Activated CD4-positive, alpha-beta memory T cell treated with anti-CD3 and anti-CD28 coated beads, Interleukin-2, amount 10 ng/mL, durations not matched to agents 7 days and 5 days (primary cell): ENCODE measurements at regions not wholly inside any gene's neighbourhood (a gene's known extent, or its start where the extent isn't known, plus 50 kb on each side); places are given as distances from the start of the nearest gene placed in this dataset.

Experiments used
- CTCF ChIA-PET: fragments of 350-600 bp; sonication (Branson Sonifier 250); formaldehyde crosslinking; loops from one replicate; lab custom pipeline; 2021; ENCODE audit warnings: antibody characterized with exemption, inconsistent platforms; lab: Charles Lee
- POLR2A ChIA-PET: fragments of 350-600 bp; sonication (Branson Sonifier 250); formaldehyde crosslinking; loops from one replicate; lab custom pipeline; 2021; ENCODE audit warnings: antibody characterized with exemption; lab: Charles Lee
- DNase-seq: peaks from one replicate; pipeline ENCODE4 v3.0.0-alpha.2; 2020
- H3K27ac Mint-ChIP-seq: one replicate; pipeline ENCODE4 v1.8.0; 2021; ENCODE audit warnings: mild to moderate bottlenecking, mixed read lengths
- H3K27me3 Mint-ChIP-seq: one replicate; pipeline ENCODE4 v1.8.0; 2021; ENCODE audit warnings: mixed read lengths
- H3K36me3 Mint-ChIP-seq: one replicate; pipeline ENCODE4 v1.8.0; 2021; ENCODE audit warnings: low read depth, mixed read lengths
- H3K4me1 Mint-ChIP-seq: one replicate; pipeline ENCODE4 v1.8.0; 2021; ENCODE audit warnings: mixed read lengths
- H3K4me3 Mint-ChIP-seq: one replicate; pipeline ENCODE4 v1.8.0; 2021; ENCODE audit warnings: mild to moderate bottlenecking, mixed read lengths
- H3K9me3 Mint-ChIP-seq: one replicate; pipeline ENCODE4 v1.8.0; 2021; ENCODE audit warnings: mixed read lengths

GRCh38 chr15:39066677-39067076, 502.1 kb upstream of the RASGRP1 start:
- H3K4me1 Mint-ChIP-seq, result no peaks in the 10 kb centered on the region
- no peaks in the 10 kb centered on the region for H3K9me3 Mint-ChIP-seq
- no peak overlapping the region for H3K4me3 Mint-ChIP-seq
- CTCF ChIA-PET, result no interaction called here
- peaks cover 12% of the 10 kb centered on the region for H3K27me3 Mint-ChIP-seq
- H3K36me3 Mint-ChIP-seq, result no peaks in the 10 kb centered on the region
- POLR2A ChIA-PET, result no interaction called here
- no peak for DNase-seq
- H3K27ac Mint-ChIP-seq, result no peak overlapping the region

- POLR2A ChIA-PET, result no interaction called here
- H3K9me3 Mint-ChIP-seq, result no peaks in the 10 kb centered on the region
- CTCF ChIA-PET, result no interaction called here
- no peak overlapping the region for H3K27ac Mint-ChIP-seq
- peaks cover 9% of the 10 kb centered on the region for H3K27me3 Mint-ChIP-seq
- H3K4me1 Mint-ChIP-seq, result no peaks in the 10 kb centered on the region
- no peak overlapping the region for H3K4me3 Mint-ChIP-seq
- DNase-seq, result no peak
- no peaks in the 10 kb centered on the region for H3K36me3 Mint-ChIP-seq
Observed at GRCh38 chr15:39074341-39074985, 506.4 kb upstream of the THBS1 start.

GRCh38 chr15:39075311-39075710, 505.6 kb upstream of the THBS1 start:
- DNase-seq, result no peak
- no peaks in the 10 kb centered on the region for H3K4me1 Mint-ChIP-seq
- ChIA-PET POLR2A (no interaction called here), CTCF (no interaction called here)
- H3K9me3 Mint-ChIP-seq, result no peaks in the 10 kb centered on the region
- no peak overlapping the region for H3K27ac Mint-ChIP-seq
- no peak overlapping the region for H3K4me3 Mint-ChIP-seq
- H3K36me3 Mint-ChIP-seq, result no peaks in the 10 kb centered on the region
- H3K27me3 Mint-ChIP-seq, result peaks cover 6% of the 10 kb centered on the region

GRCh38 chr15:39075756-39076341, 505.0 kb upstream of the THBS1 start:
- Mint-ChIP-seq H3K4me1 (no peaks in the 10 kb centered on the region), H3K4me3 (no peak overlapping the region), H3K9me3 (no peaks in the 10 kb centered on the region), H3K27me3 (peaks cover 6% of the 10 kb centered on the region), H3K36me3 (no peaks in the 10 kb centered on the region), H3K27ac (no peak overlapping the region)
- ChIA-PET POLR2A (no interaction called here), CTCF (no interaction called here)
- no peak for DNase-seq

- H3K4me1 Mint-ChIP-seq, result no peaks in the 10 kb centered on the region
- H3K27ac Mint-ChIP-seq, result no peak overlapping the region
- no peak for DNase-seq
- no peak overlapping the region for H3K4me3 Mint-ChIP-seq
- ChIA-PET POLR2A (no interaction called here), CTCF (interaction anchor here (0.6 kb wide), 1 partner anchor 609 kb away, joined by 3 read pairs; no protein-coding TSS in a partner anchor)
- peaks cover 6% of the 10 kb centered on the region for H3K27me3 Mint-ChIP-seq
- no peaks in the 10 kb centered on the region for H3K9me3 Mint-ChIP-seq
- H3K36me3 Mint-ChIP-seq, result no peaks in the 10 kb centered on the region
Observed at GRCh38 chr15:39078026-39078425, 502.9 kb upstream of the THBS1 start.

GRCh38 chr15:39079296-39079847, 501.5 kb upstream of the THBS1 start:
- CTCF ChIA-PET, result no interaction called here
- peaks cover 6% of the 10 kb centered on the region for H3K27me3 Mint-ChIP-seq
- H3K9me3 Mint-ChIP-seq, result no peaks in the 10 kb centered on the region

GRCh38 chr15:39083213-39083612, 497.7 kb upstream of the THBS1 start:
- Mint-ChIP-seq H3K27me3 (peaks cover 14% of the 10 kb centered on the region), H3K9me3 (no peaks in the 10 kb centered on the region), H3K36me3 (no peaks in the 10 kb centered on the region), H3K27ac (no peak overlapping the region), H3K4me1 (peaks cover 6% of the 10 kb centered on the region), H3K4me3 (no peak overlapping the region)
- DNase-seq, result no peak
- ChIA-PET CTCF (no interaction called here), POLR2A (no interaction called here)

More at GRCh38 chr15:39079296-39079847, 501.5 kb upstream of the THBS1 start:
- Mint-ChIP-seq H3K36me3 (no peaks in the 10 kb centered on the region), H3K4me1 (no peaks in the 10 kb centered on the region), H3K27ac (no peak overlapping the region), H3K4me3 (no peak overlapping the region)
- DNase-seq, result no peak
- POLR2A ChIA-PET, result no interaction called here

GRCh38 chr15:39084674-39085530, 496.0 kb upstream of the THBS1 start:
- no peaks in the 10 kb centered on the region for H3K9me3 Mint-ChIP-seq
- H3K27me3 Mint-ChIP-seq, result peaks cover 23% of the 10 kb centered on the region
- peaks cover 6% of the 10 kb centered on the region for H3K4me1 Mint-ChIP-seq
- no peaks in the 10 kb centered on the region for H3K36me3 Mint-ChIP-seq
- H3K4me3 Mint-ChIP-seq, result no peak overlapping the region
- CTCF ChIA-PET, result no interaction called here
- no peak overlapping the region for H3K27ac Mint-ChIP-seq
- POLR2A ChIA-PET, result no interaction called here
- DNase-seq, result no peak

GRCh38 chr15:39086641-39087040, 494.2 kb upstream of the THBS1 start:
- Mint-ChIP-seq H3K27me3 (peaks cover 26% of the 10 kb centered on the region), H3K36me3 (no peaks in the 10 kb centered on the region), H3K4me3 (no peak overlapping the region), H3K9me3 (no peaks in the 10 kb centered on the region), H3K4me1 (peaks cover 6% of the 10 kb centered on the region), H3K27ac (no peak overlapping the region)
- ChIA-PET POLR2A (no interaction called here), CTCF (no interaction called here)
- DNase-seq, result no peak

- peaks cover 26% of the 10 kb centered on the region for H3K27me3 Mint-ChIP-seq
- H3K27ac Mint-ChIP-seq, result no peak overlapping the region
- DNase-seq, result no peak
- ChIA-PET POLR2A (no interaction called here), CTCF (no interaction called here)
- H3K36me3 Mint-ChIP-seq, result no peaks in the 10 kb centered on the region
- no peak overlapping the region for H3K4me3 Mint-ChIP-seq
- H3K4me1 Mint-ChIP-seq, result peaks cover 6% of the 10 kb centered on the region
- H3K9me3 Mint-ChIP-seq, result no peaks in the 10 kb centered on the region
Observed at GRCh38 chr15:39088156-39088555, 492.7 kb upstream of the THBS1 start.

GRCh38 chr15:39092354-39092753, 488.5 kb upstream of the THBS1 start:
- ChIA-PET POLR2A (no interaction called here), CTCF (no interaction called here)
- H3K9me3 Mint-ChIP-seq, result no peaks in the 10 kb centered on the region
- H3K27ac Mint-ChIP-seq, result no peak overlapping the region
- H3K36me3 Mint-ChIP-seq, result no peaks in the 10 kb centered on the region
- no peak overlapping the region for H3K4me3 Mint-ChIP-seq
- DNase-seq, result no peak
- peaks cover 20% of the 10 kb centered on the region for H3K27me3 Mint-ChIP-seq
- H3K4me1 Mint-ChIP-seq, result no peaks in the 10 kb centered on the region

- Mint-ChIP-seq H3K27ac (no peak overlapping the region), H3K4me3 (no peak overlapping the region), H3K9me3 (no peaks in the 10 kb centered on the region), H3K36me3 (no peaks in the 10 kb centered on the region), H3K4me1 (no peaks in the 10 kb centered on the region), H3K27me3 (peaks cover 19% of the 10 kb centered on the region)
- DNase-seq, result no peak
- POLR2A ChIA-PET, result no interaction called here
- CTCF ChIA-PET, result no interaction called here
Observed at GRCh38 chr15:39092761-39093160, 488.1 kb upstream of the THBS1 start.

- CTCF ChIA-PET, result no interaction called here
- H3K27me3 Mint-ChIP-seq, result peaks cover 18% of the 10 kb centered on the region
Observed at GRCh38 chr15:39094116-39094515, 486.8 kb upstream of the THBS1 start.

More at GRCh38 chr15:39094116-39094515, 486.8 kb upstream of the THBS1 start:
- H3K27ac Mint-ChIP-seq, result no peak overlapping the region
- H3K4me3 Mint-ChIP-seq, result no peak overlapping the region
- no peaks in the 10 kb centered on the region for H3K4me1 Mint-ChIP-seq
- POLR2A ChIA-PET, result no interaction called here
- no peak for DNase-seq
- no peaks in the 10 kb centered on the region for H3K36me3 Mint-ChIP-seq
- H3K9me3 Mint-ChIP-seq, result no peaks in the 10 kb centered on the region
